IMR-90 (cell line): ENCODE measurements at regions not wholly inside any gene's neighbourhood (a gene's known extent, or its start where the extent isn't known, plus 50 kb on each side); places are given as distances from the start of the nearest gene placed in this dataset.

Experiments used
- ATAC-seq: fragments of 200-7000 bp; cut with Tn5 transposase; 2 replicates; pipeline ENCODE4 v1.9.1; 2020; ENCODE audit warnings: low read depth, mild to moderate bottlenecking, moderate library complexity
- BruUV-seq: library from RNA; stranded (reverse); fragments of 400-500 nt; replicated peaks from 2 replicates; lab custom pipeline; 2021; lab: Mats Ljungman, UMichigan
- CTCF ChIA-PET: fragments of 300-600 bp; formaldehyde crosslinking; extraction: SDS; loops from one replicate; lab custom pipeline; 2021; ENCODE audit warnings: antibody characterized with exemption; lab: Yijun Ruan, JAX
- POLR2A ChIA-PET: fragments of 300-600 bp; sonication (Branson Sonifier 250); formaldehyde crosslinking; loops from one replicate; lab custom pipeline; 2022; ENCODE audit warnings: antibody characterized with exemption; ENCODE audit not compliant: unreplicated experiment; lab: Charles Lee
- DNase-seq: peaks from one replicate; pipeline ENCODE4 v3.0.0; 2013
- H2AFZ ChIP-seq: replicated peaks from 2 replicates; pipeline ENCODE3; 2013; ENCODE audit warnings: low read length, mild to moderate bottlenecking; ENCODE audit not compliant: poor library complexity
- H2AK5ac ChIP-seq: 2 replicates; pipeline ENCODE4 v1.6.1; 2013; ENCODE audit warnings: low read depth, low read length, inconsistent platforms
- H2AK9ac ChIP-seq: replicated peaks from 2 replicates; pipeline ENCODE3; 2013; ENCODE audit warnings: mild to moderate bottlenecking, low read depth, low read length, moderate library complexity; ENCODE audit not compliant: poor library complexity
- H2BK120ac ChIP-seq: 2 replicates; pipeline ENCODE4 v1.6.1; 2013; ENCODE audit warnings: low read depth, low read length, inconsistent platforms
- H2BK15ac ChIP-seq: 3 replicates; pipeline ENCODE4 v1.6.1; 2013; ENCODE audit warnings: low read depth, low read length, inconsistent platforms
- H2BK20ac ChIP-seq: 2 replicates; pipeline ENCODE4 v1.6.1; 2013; ENCODE audit warnings: low read depth, mild to moderate bottlenecking, inconsistent platforms, low read length, moderate library complexity
- H2BK5ac ChIP-seq: 2 replicates; pipeline ENCODE4 v1.6.1; 2013; ENCODE audit warnings: mild to moderate bottlenecking, low read depth, low read length, inconsistent platforms; ENCODE audit not compliant: poor library complexity, severe bottlenecking
- H3K14ac ChIP-seq: replicated peaks from 2 replicates; pipeline ENCODE4 v1.6.1; 2013; ENCODE audit warnings: low read depth, low read length, inconsistent platforms
- H3K18ac ChIP-seq: 2 replicates; pipeline ENCODE4 v1.6.1; 2013; ENCODE audit warnings: low read depth, low read length, control low read depth
- H3K23ac ChIP-seq: 2 replicates; pipeline ENCODE4 v1.6.1; 2013; ENCODE audit warnings: low read depth, low read length, inconsistent platforms
- H3K27ac ChIP-seq: 2 replicates; pipeline ENCODE4 v1.5.1; 2013; ENCODE audit warnings: mild to moderate bottlenecking, control low read depth, low read length; ENCODE audit not compliant: insufficient read depth
- H3K27me3 ChIP-seq: 2 replicates; pipeline ENCODE4 v1.6.1; 2013; ENCODE audit warnings: low read length; ENCODE audit not compliant: control insufficient read depth, insufficient read depth
- H3K36me3 ChIP-seq: 2 replicates; pipeline ENCODE4 v1.6.1; 2013; ENCODE audit warnings: low read length, mixed read lengths; ENCODE audit not compliant: control insufficient read depth, insufficient read depth
- H3K4ac ChIP-seq: 2 replicates; pipeline ENCODE4 v1.6.1; 2013; ENCODE audit warnings: low read depth, low read length, inconsistent platforms
- H3K4me1 ChIP-seq: 2 replicates; pipeline ENCODE4 v1.6.1; 2013; ENCODE audit warnings: low read length, mixed read lengths; ENCODE audit not compliant: control insufficient read depth, insufficient read depth
- H3K4me2 ChIP-seq: 2 replicates; pipeline ENCODE4 v1.6.1; 2013; ENCODE audit warnings: low read depth, mild to moderate bottlenecking, control low read depth, low read length, moderate library complexity
- H3K4me3 ChIP-seq: 2 replicates; pipeline ENCODE4 v1.5.1; 2013; ENCODE audit warnings: low read depth, mild to moderate bottlenecking, control low read depth, low read length, moderate library complexity; ENCODE audit not compliant: insufficient read depth
- H3K56ac ChIP-seq: 2 replicates; pipeline ENCODE4 v1.6.1; 2013; ENCODE audit warnings: low read length, inconsistent platforms; ENCODE audit not compliant: insufficient read depth; ENCODE audit errors: extremely low read depth
- H3K79me1 ChIP-seq, 2 experiments: 2 replicates each; pipeline ENCODE4 v1.6.1; 2013; ENCODE audit warnings: low read length in 2 of 2, inconsistent platforms in 1 of 2, low read depth in 1 of 2
- H3K9ac ChIP-seq: 2 replicates; pipeline ENCODE4 v1.6.1; 2013; ENCODE audit warnings: low read depth, low read length, control low read depth
- H3K9me1 ChIP-seq: 2 replicates; pipeline ENCODE4 v1.6.1; 2013; ENCODE audit warnings: low read length, inconsistent platforms; ENCODE audit not compliant: insufficient read depth
- H3K9me3 ChIP-seq: 2 replicates; pipeline ENCODE4 v1.6.1; 2013; ENCODE audit warnings: low read length; ENCODE audit not compliant: control insufficient read depth, insufficient read depth
- H4K20me1 ChIP-seq: 2 replicates; pipeline ENCODE4 v1.6.1; 2013; ENCODE audit warnings: low read length, inconsistent platforms; ENCODE audit not compliant: insufficient read depth
- H4K5ac ChIP-seq: 2 replicates; pipeline ENCODE4 v1.6.1; 2013; ENCODE audit warnings: mild to moderate bottlenecking, low read depth, low read length, control low read depth
- H4K8ac ChIP-seq, 2 experiments: 2 replicates each; pipeline ENCODE4 v1.6.1; 2013; ENCODE audit warnings: low read depth in 2 of 2, low read length in 2 of 2, control low read depth in 1 of 2, inconsistent platforms in 1 of 2
- H4K91ac ChIP-seq: 2 replicates; pipeline ENCODE4 v1.6.1; 2013; ENCODE audit warnings: low read depth, low read length, inconsistent platforms; ENCODE audit not compliant: insufficient read depth
- BHLHE40 ChIP-seq: fragments of 150-350 bp; IDR thresholded peaks from 2 replicates; pipeline ENCODE4 v1.6.1; 2016; ENCODE audit warnings: mild to moderate bottlenecking, low read depth, low read length
- CEBPB ChIP-seq: IDR thresholded peaks from 2 replicates; pipeline ENCODE4 v1.6.1; 2012; ENCODE audit warnings: low read depth, low read length, improper control_type of control experiment
- CHD1 ChIP-seq: IDR thresholded peaks from 2 replicates; pipeline ENCODE4 v1.6.1; 2012; ENCODE audit warnings: low read depth, low read length, improper control_type of control experiment
- FOS ChIP-seq: fragments of 150-350 bp; IDR thresholded peaks from 2 replicates; pipeline ENCODE4 v1.6.1; 2016; ENCODE audit warnings: low read depth, low read length
- MAFK ChIP-seq: IDR thresholded peaks from 2 replicates; pipeline ENCODE4 v1.6.1; 2012; ENCODE audit warnings: low read depth, low read length, improper control_type of control experiment
- MAZ ChIP-seq: IDR thresholded peaks from 2 replicates; pipeline ENCODE4 v1.6.1; 2012; ENCODE audit warnings: low read depth, mild to moderate bottlenecking, low read length, improper control_type of control experiment, moderate library complexity, borderline replicate concordance
- MXI1 ChIP-seq: IDR thresholded peaks from 2 replicates; pipeline ENCODE4 v1.6.1; 2012; ENCODE audit warnings: low read depth, mild to moderate bottlenecking, low read length, moderate library complexity, borderline replicate concordance
- NFE2L2 ChIP-seq: fragments of 150-350 bp; IDR thresholded peaks from 2 replicates; pipeline ENCODE4 v1.6.1; 2016; ENCODE audit warnings: low read depth, mild to moderate bottlenecking, low read length
- POLR2A ChIP-seq: IDR thresholded peaks from 2 replicates; pipeline ENCODE4 v1.6.1; 2012; ENCODE audit warnings: mild to moderate bottlenecking, low read depth, low read length
- RAD21 ChIP-seq: IDR thresholded peaks from 2 replicates; pipeline ENCODE4 v1.6.1; 2012; ENCODE audit warnings: low read length, improper control_type of control experiment
- RCOR1 ChIP-seq: IDR thresholded peaks from 2 replicates; pipeline ENCODE4 v1.6.1; 2012; ENCODE audit warnings: mild to moderate bottlenecking, low read length, improper control_type of control experiment; ENCODE audit not compliant: insufficient replicate concordance
- RFX5 ChIP-seq: IDR thresholded peaks from 2 replicates; pipeline ENCODE4 v1.8.0; 2012; ENCODE audit warnings: low read depth, mild to moderate bottlenecking, low read length, moderate library complexity
- SMC3 ChIP-seq: fragments of 150-350 bp; IDR thresholded peaks from 2 replicates; pipeline ENCODE4 v1.6.1; 2016; ENCODE audit warnings: low read depth, mild to moderate bottlenecking, antibody characterized with exemption, low read length, moderate library complexity
- WGBS, 2 experiments: methylation state at CpG; one replicate each; pipeline versions ENCODE4 v1.1.5 to v1.1.7; 2013; ENCODE audit warnings: missing lambda C conversion rate in 2 of 2; ENCODE audit not compliant: insufficient read length in 1 of 2; ENCODE audit errors: extremely low coverage in 2 of 2; 5-methylcytosine and 5-hydroxymethylcytosine counted together
- dilution Hi-C: fragments of 300-500 bp; cut with HindIII; formaldehyde crosslinking; loops from one replicate; pipeline ENCODE4 v1.14.3; 2018; ENCODE audit warnings: low sequenced_read_pairs; ENCODE audit not compliant: unreplicated experiment
- in situ Hi-C: fragments of 300-500 bp; cut with MboI; formaldehyde crosslinking; loops from 3 replicates; pipeline ENCODE4 v1.14.3; 2019; ENCODE audit warnings: low sequenced_read_pairs, inconsistent platforms, mixed read lengths
- intact Hi-C: fragments of 100-400 bp; cut with micrococcal nuclease; formaldehyde crosslinking; loops from 2 replicates; pipeline ENCODE4 v1.10.0; 2022
- TF ChIP-seq, protein P1 (sequence below): conservative IDR thresholded peaks from 2 replicates; pipeline ENCODE4 v1.5.1; 2012; ENCODE audit warnings: mild to moderate bottlenecking, low read depth, low read length, improper control_type of control experiment
- TF ChIP-seq, protein P2 (sequence below): fragments of 150-350 bp; IDR thresholded peaks from 2 replicates; pipeline ENCODE4 v1.6.1; 2016; ENCODE audit warnings: low read depth, mild to moderate bottlenecking, low read length, moderate library complexity, borderline replicate concordance
- TF ChIP-seq, protein P3 (sequence below): fragments of 150-350 bp; IDR thresholded peaks from 2 replicates; pipeline ENCODE4 v1.6.1; 2017; ENCODE audit warnings: mild to moderate bottlenecking, antibody characterized with exemption, low read length, low read depth

DNA sequence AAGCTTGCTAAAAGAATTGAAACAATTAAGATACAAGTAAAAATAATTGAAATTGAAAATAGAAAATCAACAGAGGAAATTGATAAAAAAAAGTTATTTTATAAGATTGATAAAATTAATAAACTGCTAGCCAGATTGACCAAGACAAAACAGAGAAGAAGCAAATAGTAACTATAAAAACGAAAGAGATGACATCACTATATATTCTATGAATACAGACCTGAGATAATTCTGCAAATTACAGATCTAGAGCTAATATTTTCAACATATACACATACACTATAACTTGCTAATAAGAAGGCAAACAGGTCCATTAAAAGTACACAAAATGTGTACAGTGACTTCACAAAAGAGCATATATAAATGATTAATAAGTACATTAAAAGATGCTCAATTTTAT is 90.1 kb upstream of the RNPC3 start:
- no TSS peak for BruUV-seq
- Histone ChIP-seq H3K4me1 (no peaks in the 10 kb centered on the region), H3K4me3 (no peak overlapping the region), H3K56ac (no peak overlapping the region), H3K4ac (no peak overlapping the region), H3K9me3 (no peaks in the 10 kb centered on the region), H4K5ac (no peak overlapping the region), H2BK120ac (no peak overlapping the region), H3K27ac (no peak overlapping the region), H4K20me1 (no peaks in the 10 kb centered on the region), H4K91ac (no peak overlapping the region), H2AK9ac (no peak overlapping the region), H3K27me3 (no peaks in the 10 kb centered on the region), H2BK15ac (no peak overlapping the region), H3K36me3 (no peaks in the 10 kb centered on the region), H3K9ac (no peak overlapping the region), H3K18ac (no peak overlapping the region), H4K8ac (no peak overlapping the region), H3K9me1 (no peaks in the 10 kb centered on the region), H3K4me2 (no peak overlapping the region), H3K79me1 (no peaks in the 10 kb centered on the region), H3K23ac (no peak overlapping the region), H2BK20ac (no peak overlapping the region), H2AFZ (no peak overlapping the region), H2AK5ac (no peak overlapping the region), H3K14ac (no peak overlapping the region), H2BK5ac (no peak overlapping the region)
- ChIA-PET CTCF (interaction anchor here (0.7 kb wide), 1 partner anchor 278 kb away, joined by 3 read pairs; no protein-coding TSS in a partner anchor), POLR2A (no interaction called here)
- no peak for TF ChIP-seq POLR2A
- TF ChIP-seq MAFK = no peak
- TF ChIP-seq CHD1 = no peak
- no peak for TF ChIP-seq RFX5
- TF ChIP-seq NFE2L2 = no peak
- no peak for TF ChIP-seq CEBPB
- no peak for TF ChIP-seq BHLHE40
- TF ChIP-seq RCOR1 = no peak
- TF ChIP-seq SMC3 = no peak
- TF ChIP-seq, protein P1, sequence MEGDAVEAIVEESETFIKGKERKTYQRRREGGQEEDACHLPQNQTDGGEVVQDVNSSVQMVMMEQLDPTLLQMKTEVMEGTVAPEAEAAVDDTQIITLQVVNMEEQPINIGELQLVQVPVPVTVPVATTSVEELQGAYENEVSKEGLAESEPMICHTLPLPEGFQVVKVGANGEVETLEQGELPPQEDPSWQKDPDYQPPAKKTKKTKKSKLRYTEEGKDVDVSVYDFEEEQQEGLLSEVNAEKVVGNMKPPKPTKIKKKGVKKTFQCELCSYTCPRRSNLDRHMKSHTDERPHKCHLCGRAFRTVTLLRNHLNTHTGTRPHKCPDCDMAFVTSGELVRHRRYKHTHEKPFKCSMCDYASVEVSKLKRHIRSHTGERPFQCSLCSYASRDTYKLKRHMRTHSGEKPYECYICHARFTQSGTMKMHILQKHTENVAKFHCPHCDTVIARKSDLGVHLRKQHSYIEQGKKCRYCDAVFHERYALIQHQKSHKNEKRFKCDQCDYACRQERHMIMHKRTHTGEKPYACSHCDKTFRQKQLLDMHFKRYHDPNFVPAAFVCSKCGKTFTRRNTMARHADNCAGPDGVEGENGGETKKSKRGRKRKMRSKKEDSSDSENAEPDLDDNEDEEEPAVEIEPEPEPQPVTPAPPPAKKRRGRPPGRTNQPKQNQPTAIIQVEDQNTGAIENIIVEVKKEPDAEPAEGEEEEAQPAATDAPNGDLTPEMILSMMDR = no peak
- no peak for TF ChIP-seq MAZ
- TF ChIP-seq, protein P2, sequence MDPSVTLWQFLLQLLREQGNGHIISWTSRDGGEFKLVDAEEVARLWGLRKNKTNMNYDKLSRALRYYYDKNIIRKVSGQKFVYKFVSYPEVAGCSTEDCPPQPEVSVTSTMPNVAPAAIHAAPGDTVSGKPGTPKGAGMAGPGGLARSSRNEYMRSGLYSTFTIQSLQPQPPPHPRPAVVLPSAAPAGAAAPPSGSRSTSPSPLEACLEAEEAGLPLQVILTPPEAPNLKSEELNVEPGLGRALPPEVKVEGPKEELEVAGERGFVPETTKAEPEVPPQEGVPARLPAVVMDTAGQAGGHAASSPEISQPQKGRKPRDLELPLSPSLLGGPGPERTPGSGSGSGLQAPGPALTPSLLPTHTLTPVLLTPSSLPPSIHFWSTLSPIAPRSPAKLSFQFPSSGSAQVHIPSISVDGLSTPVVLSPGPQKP = no peak
- no peak for TF ChIP-seq RAD21
- no peak for TF ChIP-seq MXI1
- no peak for TF ChIP-seq FOS
- TF ChIP-seq, protein P3, sequence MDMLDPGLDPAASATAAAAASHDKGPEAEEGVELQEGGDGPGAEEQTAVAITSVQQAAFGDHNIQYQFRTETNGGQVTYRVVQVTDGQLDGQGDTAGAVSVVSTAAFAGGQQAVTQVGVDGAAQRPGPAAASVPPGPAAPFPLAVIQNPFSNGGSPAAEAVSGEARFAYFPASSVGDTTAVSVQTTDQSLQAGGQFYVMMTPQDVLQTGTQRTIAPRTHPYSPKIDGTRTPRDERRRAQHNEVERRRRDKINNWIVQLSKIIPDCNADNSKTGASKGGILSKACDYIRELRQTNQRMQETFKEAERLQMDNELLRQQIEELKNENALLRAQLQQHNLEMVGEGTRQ = no peak
- in situ Hi-C loops = no loop called here
- no CpG with 5 or more reads among the region's 1 CpG for WGBS, 2 experiments
- intact Hi-C loops = no loop called here
- dilution Hi-C loops = no loop called here
- ATAC-seq (no peak), DNase-seq (no peak)
